Body of pancreas (tissue), 4 donors: ENCODE measurements at regions not wholly inside any gene's neighbourhood (a gene's known extent, or its start where the extent isn't known, plus 50 kb on each side); places are given as distances from the start of the nearest gene placed in this dataset.

Source experiments
- CTCF ChIP-seq, 7 experiments: fragments of 450-650 bp in 4 of 7; fragments of 200-600 bp in 3 of 7; sonication (generic) in 3 of 7; IDR thresholded peaks; one replicate each; pipeline ENCODE4 v1.5.1; 2016 to 2019; ENCODE audit warnings: antibody characterized with exemption in 7 of 7
- POLR2A ChIP-seq, 3 donors: fragments of 450-650 bp; IDR thresholded peaks; one replicate each; pipeline ENCODE4 v1.6.1; 2016; ENCODE audit warnings: antibody characterized with exemption in 3 of 3, mild to moderate bottlenecking in 2 of 3

- TF ChIP-seq CTCF (IDR thresholded peaks at IDR 0.05), result no peak
- TF ChIP-seq POLR2A (IDR thresholded peaks at IDR 0.05), result no peak
These were observed 359.2 kb downstream of the PRR16 start for GRCh38 chr5:120823328-120823727.
